GM21423 (cell line): ENCODE measurements at regions not wholly inside any gene's neighbourhood (a gene's known extent, or its start where the extent isn't known, plus 50 kb on each side); places are given as distances from the start of the nearest gene placed in this dataset.
A peak's percentile ranks its signal among the peaks of the same experiment; 100 is the strongest.
"Not testable (repeated sequence)": the region's sequence is repeated elsewhere in the genome, so short reads cannot be mapped to it uniquely, and the experiment has no call there.

Source experiments
- ATAC-seq: cut with Tn5 transposase; IDR thresholded peaks from one replicate; pipeline ENCODE4 v1.9.1; 2021; ENCODE audit warnings: mild to moderate bottlenecking, moderate library complexity; ENCODE audit not compliant: unreplicated experiment

- ATAC-seq, result no peak
Observed at GRCh38 chr12:46982629-46983392, 96.6 kb upstream of the PCED1B start.

DNA sequence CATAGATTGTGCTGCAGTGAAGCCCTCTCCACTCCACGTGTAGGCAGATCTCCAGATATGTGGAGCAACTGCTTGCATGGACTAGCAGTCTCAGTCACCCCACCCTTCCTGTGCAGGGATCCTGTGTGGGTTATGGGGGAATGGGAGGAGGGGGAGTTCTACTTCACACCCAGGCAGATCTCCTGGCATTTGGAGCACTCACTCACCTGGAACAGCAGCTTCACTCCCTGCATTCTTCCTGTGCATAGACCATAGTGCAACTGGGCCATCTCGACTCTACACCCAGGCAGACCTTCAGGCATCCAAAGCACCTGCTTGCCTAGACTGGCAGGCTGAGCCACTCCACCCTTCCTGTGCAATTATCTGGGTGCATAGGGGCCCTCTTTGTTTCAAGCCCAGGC is 96.0 kb upstream of the PCED1B start:
- ATAC-seq, result no peak

GRCh38 chr12:46983959-46984841 is 95.2 kb upstream of the PCED1B start:
- ATAC-seq, result peak; percentile 56

DNA sequence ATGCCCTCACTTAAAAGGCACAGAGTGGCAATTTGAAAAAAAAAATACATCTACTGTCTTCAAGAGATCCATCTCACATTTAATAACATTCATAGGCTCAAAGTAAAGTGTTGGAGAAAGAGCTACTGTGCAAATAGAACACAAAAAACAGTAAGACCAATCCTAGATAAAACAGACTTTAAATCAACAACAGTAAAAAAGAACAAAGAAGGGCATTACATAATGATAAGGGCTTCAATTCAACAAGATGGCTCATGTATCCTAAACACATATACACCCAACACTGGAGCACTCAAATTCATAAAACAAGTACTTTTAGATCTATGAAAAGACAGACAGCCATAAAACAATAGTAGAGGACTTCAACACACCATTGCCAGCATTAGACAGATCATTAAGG is 93.6 kb upstream of the PCED1B start:
- no peak for ATAC-seq

DNA sequence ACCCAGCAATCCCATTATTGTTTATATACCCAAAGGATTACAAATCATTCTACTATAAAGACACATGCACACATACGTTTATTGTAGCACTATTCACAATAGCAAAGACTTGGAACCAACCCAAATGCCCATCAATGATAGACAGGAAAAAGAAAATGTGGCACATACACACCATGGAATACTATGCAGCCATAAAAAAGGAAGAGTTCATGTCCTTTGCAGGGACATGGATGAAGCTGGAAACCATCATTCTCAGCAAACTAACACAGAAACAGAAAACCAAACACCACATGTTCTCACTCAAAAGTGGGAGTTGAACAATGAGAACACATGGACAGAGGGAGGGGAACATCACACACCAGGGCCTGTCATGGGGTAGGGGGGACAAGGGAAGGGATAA is 91.3 kb upstream of the PCED1B start:
- not testable (repeated sequence) for ATAC-seq

DNA sequence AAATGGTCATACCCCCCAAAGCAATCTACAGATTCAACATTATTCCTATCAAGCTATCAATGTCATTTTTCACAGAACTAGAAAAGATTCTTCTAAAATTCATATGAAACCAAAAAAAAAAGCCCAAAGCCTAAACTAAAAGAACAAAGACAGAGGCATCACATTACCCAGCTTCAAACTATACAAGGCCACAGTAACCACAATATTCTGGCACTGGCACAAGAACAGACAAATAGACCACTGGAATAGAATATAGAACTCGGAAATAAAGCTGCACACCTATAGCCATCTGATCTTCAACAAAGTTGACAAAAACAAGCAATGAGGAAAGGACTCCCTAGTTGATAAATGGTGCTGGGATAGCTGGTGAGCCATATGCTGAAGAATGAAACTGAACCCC is 89.2 kb upstream of the PCED1B start:
- no peak for ATAC-seq

- ATAC-seq, result not testable (repeated sequence)
Observed at GRCh38 chr12:46992051-46992450, 87.4 kb upstream of the PCED1B start.

DNA sequence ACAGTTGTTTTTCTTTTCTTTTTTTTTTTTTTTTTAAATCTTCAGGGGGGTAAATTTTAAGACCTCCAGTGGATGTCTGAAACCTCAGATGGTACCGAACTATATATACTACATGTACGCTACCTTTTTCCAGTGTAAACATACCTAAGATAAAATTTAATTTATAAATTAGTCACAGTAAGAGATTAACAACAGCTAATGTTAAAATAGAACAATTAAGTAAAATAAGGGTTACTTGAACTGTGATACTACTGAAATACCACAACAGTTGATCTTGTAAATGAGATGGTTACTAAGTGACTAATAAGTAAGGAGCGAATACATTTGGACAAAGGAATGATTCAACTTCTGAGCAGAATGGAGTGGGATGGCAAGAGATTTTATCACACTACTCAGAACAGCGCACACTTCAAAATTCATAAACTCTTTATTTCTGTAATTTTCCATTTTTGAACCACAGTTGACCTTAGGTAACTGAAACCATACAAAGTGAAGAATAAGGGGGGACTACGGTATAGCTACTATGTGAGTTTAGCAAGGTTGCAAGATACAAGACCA is 80.5 kb upstream of the PCED1B start:
- no peak for ATAC-seq

DNA sequence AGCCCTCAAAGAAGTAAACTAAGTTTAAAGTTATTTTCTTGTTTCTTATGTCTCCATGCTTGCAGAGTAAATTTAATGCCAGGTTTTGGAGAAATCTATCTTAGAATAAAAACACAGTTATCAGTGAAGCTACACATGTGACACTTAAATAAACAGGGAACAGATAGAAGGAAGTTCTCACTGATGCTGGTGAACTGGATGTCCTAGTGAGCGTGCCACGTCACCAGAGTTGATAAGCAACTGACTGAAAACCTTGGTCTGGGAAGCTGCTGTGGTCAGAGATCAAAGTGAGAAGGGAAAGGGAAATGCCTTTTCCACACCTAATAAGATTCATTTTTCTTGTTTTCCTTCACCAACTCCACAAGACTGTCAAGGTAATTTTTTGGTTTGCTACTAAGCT is 74.8 kb upstream of the PCED1B start:
- ATAC-seq, result no peak

DNA sequence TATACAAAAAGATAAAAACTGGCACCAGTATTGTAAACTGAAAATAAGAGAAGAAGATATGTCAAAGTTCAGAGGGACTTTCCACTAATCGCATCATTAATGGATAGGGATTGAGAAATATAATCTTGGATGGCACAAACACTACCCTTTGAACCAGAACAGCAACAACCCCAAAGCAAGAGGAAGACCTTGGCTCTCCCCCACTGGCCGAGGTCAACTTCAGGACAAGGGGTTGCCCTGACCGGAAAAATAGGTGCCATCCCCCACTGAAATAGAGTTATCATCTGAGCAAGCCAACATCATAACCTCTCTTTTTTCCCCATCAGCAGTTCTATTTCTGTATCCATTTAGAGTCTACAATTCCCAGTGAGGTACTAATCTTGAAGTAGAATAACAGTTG is 72.4 kb upstream of the PCED1B start:
- ATAC-seq, result no peak

DNA sequence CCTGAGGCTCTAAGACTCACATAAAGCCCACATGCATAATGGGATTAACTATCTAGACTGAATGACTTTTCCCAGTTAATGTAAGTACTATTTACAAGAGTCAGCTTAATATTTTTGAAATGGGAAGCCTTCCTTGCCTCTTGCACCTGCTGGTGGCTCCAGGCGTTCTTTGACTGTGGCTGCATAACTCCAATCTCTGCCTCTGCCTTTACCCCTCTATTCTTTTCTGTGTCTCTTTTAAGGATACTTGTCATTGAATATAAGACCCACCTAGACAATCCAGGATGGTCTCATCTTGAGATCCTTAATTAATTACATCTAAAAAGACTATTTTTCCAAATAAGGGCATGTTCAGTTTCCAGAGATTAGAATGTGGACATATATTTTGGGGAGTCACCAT is 66.9 kb upstream of the PCED1B start:
- no peak for ATAC-seq

DNA sequence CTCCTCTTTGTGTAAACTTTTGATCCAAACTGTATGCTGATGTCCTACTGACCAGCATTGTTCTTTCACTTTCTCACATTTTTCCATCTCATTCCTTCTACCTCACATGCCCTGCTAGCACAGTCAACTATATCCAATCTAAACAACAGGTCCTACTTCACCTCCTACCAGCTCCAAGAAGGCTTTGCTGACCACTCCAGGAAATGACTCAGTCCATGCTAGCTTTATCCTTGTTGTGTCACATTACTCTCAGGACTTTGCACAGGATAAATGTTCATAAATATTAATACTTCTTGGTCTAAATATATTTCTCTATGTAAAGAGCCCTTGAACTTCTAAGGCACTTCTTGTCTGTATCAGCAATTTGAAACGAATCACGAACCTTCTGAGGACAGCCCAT is 64.9 kb upstream of the PCED1B start:
- ATAC-seq, result no peak

GRCh38 chr12:47015381-47015780 is 64.0 kb upstream of the PCED1B start:
- ATAC-seq, result no peak

- no peak for ATAC-seq
Observed at GRCh38 chr12:47017041-47017713, 62.2 kb upstream of the PCED1B start.

GRCh38 chr12:47017901-47018475 is 61.4 kb upstream of the PCED1B start:
- ATAC-seq, result no peak

- ATAC-seq, result no peak
Observed at GRCh38 chr12:47020211-47020821, 59.1 kb upstream of the PCED1B start.

DNA sequence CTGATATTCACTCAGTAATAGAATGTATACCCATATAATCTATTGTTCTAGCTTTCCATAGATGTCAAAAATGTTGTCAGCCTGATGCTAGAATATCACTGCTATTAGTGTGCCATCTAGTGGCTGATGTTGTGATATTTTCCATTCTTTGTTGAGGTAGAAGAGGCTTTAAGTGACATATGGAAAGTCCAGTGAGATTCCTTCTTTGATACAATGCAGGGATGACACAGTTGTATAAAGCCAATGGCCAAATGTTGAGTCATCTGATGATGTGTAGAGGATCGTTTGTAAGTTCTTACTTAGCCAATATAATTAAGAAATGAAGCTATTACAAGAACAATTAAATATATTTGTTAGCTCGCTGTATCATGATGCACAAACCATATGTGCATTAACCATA is 58.1 kb upstream of the PCED1B start:
- ATAC-seq, result no peak

DNA sequence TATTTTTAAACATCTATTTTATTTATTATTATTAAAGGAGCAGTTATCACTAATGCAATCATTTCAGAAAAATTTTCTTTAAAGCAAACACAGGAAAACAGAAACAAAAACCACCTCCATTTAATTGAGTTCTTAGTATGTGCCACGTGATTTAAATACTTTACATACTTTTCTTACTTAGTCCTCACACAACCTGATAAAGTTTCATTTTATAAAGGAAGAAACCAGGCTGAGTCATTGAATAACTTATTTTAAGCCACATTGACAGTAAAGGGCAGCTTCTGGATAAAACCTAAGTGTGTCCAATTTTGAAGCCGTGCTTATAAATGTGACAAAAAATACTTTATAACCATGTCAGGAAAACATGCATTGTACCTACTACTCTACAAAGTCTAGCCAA is 57.1 kb upstream of the PCED1B start:
- ATAC-seq, result no peak

DNA sequence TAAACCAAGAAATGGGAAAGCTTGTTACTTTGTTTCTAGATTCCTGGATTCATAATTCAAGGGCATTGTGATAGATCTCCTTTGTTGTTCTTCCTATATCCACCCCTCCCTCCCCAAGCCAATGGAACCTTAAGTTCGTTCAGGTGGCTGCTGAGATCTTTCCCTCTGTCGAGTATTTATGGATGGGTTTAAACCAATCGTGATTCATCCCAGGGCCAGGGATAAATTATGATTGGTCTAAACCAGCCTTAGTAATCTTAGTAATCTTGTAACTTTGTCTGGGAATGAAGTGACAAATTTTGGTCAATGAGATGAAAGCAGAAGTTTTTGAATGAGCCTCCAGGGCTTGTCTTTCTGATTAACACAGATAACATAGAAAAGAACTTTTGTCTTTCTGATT is 56.1 kb upstream of the PCED1B start:
- no peak for ATAC-seq

DNA sequence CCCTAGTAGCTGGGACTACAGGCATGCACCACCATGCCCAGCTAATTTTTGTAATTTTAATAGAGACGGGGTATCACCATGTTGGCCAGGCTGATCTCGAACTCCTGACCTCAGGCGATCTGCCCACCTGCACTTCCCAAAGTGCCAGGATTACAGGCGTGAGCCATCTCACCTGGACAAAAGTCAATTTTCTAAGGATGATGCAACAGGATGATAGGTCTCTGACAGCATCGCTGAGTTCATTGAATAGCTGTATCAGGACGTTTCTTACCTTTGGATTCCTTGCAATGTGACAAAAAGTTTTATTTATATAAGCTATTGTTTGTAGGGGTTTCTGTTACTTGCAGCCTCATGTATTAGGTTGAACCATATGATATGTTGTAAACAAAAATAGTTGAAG is 55.5 kb upstream of the PCED1B start:
- no peak for ATAC-seq

DNA sequence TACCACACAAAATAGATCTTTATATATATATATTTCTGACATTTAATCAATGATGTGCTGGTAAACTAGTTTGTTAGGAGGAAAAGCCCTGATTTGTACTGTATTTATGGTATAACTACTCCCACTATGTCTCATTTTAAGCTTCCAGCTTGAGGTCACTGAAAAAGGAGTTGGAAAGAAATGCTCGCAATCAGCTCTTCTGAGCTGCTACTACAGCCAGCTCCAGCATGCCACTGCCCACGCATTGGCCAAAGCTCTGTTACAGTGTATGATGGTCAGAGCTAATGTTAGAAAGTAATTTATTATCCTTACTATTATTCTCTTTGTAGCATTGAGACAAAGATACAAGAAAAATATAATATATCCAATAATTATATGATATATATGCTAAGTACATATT is 55.0 kb upstream of the PCED1B start:
- ATAC-seq, result no peak
